Fibroblast of pulmonary artery (primary cell): ENCODE measurements at regions not wholly inside any gene's neighbourhood (a gene's known extent, or its start where the extent isn't known, plus 50 kb on each side); places are given as distances from the start of the nearest gene placed in this dataset.

Experiments
- DNase-seq: peaks from one replicate; pipeline ENCODE4 v3.0.0-alpha.2; 2010; ENCODE audit warnings: low read depth
- H3K4me3 ChIP-seq: replicated peaks from 2 replicates; pipeline ENCODE4 v1.5.1; 2011; ENCODE audit warnings: low read depth, mild to moderate bottlenecking, control low read depth, low read length, moderate library complexity
- CTCF ChIP-seq: IDR thresholded peaks from 2 replicates; pipeline ENCODE4 v1.5.1; 2011; ENCODE audit warnings: mild to moderate bottlenecking, control low read depth, low read length, inconsistent platforms; ENCODE audit errors: missing control alignments

GRCh38 chr2:10978090-10978670 is 66.4 kb downstream of the KCNF1 start:
- TF ChIP-seq CTCF, result no peak
- H3K4me3 ChIP-seq, result peak overlapping the region; percentile 15
- DNase-seq, result no peak

DNA sequence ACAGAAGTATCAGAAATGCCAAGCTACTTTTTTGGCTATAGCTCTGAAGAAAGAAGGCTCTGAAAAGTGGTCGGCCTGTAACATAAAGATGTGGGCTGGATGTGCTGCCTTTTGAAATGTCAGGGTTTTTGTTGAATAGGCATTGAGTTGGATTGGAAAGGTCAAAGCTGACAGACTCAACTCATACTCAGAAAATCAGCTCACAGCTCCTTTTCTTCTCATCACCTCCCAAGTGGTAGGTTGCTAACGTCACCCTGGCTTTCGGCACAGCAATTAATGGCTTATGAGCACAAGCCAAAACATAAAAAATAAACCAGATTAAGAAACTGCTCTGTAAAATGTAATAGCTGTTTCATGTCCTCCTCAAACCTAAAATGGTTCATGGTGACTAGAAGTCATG is 68.3 kb downstream of the KCNF1 start:
- no peak overlapping the region for H3K4me3 ChIP-seq
- DNase-seq, result no peak
- TF ChIP-seq CTCF, result no peak

DNA sequence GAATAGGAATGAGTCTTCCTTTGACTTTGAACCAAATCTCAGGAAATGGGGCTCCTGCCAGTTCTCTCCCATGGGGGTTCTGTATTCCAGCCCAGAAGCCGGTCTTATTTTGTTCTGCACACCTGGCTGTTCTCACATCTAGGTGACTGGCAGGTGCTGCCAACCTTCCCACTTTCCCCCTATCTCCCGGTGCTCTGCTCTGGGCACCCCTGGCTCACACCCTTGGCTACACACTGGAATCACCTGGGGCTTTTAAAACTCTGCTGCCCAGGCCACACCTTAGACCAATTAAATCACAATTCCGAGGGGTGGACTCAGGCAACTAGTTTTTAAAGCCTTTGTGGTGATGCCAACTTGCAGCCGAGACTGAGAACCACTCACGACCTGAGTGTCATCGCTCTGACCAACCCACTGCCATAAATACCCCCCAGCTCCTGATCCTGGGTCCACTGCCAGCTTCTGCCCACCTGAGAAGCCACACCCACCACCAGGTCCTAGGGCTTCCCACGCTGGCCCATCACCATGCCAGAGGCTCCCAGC is 69.2 kb downstream of the KCNF1 start:
- TF ChIP-seq CTCF, result no peak
- no peak for DNase-seq
- H3K4me3 ChIP-seq, result no peak overlapping the region

GRCh38 chr2:10981451-10981850 is 69.7 kb downstream of the KCNF1 start:
- no peak overlapping the region for H3K4me3 ChIP-seq
- no peak for TF ChIP-seq CTCF
- DNase-seq, result no peak

GRCh38 chr2:10981941-10982431 is 70.3 kb downstream of the KCNF1 start:
- DNase-seq, result no peak
- no peak for TF ChIP-seq CTCF
- H3K4me3 ChIP-seq, result no peak overlapping the region

DNA sequence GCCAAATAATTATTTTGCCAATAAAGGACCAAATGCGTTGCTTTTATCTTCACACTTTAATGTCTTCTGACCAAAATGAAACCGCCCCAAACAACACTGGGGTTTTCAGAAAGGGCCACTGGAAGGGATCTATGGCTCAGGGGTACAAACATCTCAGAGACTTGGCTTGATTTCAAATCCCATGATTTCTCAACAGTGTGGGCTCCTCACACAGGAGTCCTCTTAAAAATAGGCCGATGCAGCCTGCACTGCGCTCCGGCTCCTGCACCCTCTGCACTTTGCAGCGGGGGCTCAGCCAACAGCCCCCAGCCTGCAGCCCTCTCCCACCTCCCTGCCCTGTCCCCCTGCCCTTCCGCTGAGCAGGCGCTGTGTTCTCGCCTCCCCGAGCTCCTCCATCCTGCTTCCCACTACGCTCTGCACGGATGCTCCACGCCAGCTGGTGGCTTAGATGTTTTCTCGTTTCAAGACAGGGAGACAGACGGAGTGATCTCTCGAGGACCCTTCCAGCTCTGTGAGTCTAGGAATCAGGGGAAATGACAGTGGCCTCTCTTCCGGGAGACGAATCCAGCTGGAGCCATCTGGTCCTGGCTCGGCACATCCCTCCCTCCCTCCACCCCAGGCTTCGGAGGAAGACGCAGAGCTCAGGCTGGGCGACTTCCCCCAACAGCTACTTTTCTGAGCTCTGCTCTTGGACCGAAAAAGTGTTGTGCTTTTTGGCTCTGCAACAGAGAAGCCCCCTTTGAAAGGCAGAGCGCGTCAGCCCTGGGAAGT is 71.4 kb downstream of the KCNF1 start:
- no peak overlapping the region for H3K4me3 ChIP-seq
- peak; percentile 27 for DNase-seq
- no peak for TF ChIP-seq CTCF
